ENCODE measurements at regions not wholly inside any gene's neighbourhood (a gene's known extent, or its start where the extent isn't known, plus 50 kb on each side); places are given as distances from the start of the nearest gene placed in this dataset.

DNA sequence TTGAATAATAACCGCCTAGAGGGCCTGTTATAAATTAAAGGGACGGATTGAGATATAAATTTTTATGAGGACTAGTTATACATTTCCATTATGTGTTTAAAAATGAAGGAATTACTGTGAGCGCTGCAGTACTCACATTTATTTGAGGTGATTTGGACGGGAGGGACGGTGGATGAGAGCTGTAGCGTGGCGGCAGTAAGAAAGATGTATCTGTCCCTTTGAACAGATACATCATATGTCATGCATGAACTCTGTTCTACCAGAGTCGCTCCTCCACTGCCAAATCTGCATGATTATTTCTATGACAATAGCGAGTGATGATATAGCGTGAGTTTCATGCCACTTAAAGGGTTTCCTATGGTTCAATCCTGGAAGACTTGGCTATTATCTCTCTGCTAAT is 538.8 kb downstream of the MCTP2 start:
- DNase-seq, result no peak

DNA sequence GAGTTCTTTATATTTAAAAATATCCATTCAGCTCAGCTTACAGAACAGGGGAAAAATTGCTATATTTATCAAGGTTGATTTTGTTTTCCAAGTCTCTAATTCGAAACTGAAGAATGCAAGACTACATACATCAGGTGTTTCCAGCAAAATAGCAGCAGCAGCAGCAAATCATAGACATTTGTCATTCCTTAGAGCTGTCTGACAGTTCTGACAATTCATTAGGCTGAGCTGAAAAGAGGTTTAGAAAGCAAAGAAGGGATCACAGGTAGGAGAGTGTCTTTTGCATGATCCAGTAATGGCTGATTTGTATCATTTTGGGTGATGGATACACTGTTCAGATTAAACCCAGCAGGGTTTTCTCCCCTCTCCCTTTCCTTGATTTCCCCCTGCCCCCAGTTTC is 545.7 kb downstream of the MCTP2 start:
- DNase-seq, result no peak

DNA sequence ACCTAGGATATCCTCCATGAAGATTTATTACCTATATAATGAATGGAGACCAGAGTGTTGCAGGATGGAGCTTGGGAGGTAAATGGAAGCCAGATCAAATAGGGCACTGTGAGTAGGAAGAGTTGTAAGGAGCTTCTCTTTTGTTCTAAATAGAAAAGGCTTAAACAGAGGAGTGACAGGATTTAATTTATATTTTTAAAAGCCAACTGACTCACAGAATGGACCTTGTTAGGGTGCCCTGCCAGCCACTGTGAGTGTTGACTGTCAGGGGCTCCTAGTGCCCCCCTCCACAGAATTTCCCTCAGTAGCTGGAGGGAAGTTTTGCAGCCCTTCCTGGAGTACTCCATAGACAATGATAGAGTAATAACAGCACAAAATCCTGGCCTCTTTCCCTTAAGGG is 547.5 kb downstream of the MCTP2 start:
- no peak for DNase-seq

DNA sequence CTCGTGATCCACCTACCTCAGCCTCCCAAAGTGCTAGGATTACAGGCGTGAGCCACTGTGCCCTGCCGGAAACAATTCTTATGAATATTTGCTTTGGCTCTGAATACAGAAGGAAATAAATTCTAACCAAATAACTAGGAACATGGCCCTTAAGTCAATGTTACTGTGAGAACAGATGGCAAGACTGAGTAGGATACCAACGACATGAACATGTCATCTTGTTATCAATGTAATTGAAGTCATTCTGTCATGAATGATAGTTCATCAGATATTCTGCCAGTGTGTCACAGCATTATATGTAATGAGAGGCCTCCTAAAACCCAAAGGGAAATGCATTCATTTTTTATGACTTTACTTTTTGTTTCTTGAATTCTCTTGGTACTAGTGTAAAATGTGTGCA is 548.8 kb downstream of the MCTP2 start:
- DNase-seq, result no peak

DNA sequence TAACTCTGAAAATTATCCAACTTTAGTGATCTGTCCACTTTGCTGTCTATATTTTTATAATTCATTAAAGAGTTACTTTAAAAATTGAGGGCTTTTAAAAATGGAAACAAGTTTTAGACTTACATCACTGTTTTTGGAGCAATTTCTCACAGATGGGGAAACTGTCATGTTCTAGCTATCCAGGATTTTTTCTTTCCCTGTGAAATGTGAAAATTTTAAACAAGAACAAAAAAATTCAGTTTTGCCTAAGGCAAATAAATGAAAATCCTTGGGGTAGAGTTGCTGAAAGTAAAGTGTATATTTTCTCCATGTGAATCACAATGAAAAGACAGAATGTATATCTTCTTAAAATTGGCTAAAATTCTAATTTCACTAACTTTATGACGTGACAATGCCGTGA is 553.7 kb downstream of the MCTP2 start:
- DNase-seq, result no peak

DNA sequence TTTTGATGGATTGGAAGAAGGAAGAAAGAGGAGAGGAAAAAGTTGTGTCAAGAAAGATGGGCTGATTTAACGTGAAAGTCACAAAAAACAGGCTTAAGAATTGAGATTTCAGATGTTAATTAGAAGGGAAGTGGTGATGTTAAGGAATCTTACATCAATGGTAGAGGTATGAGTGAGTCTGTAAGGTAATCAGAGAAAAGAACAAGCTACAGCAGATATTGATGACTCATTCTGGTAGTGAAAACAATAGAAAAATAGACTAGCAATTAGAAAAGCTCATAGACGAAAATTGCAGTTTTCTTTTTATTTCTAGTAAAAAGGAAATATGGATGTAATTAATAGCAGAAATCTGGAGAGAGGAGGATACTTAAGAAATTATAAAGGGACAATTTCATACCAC is 559.6 kb downstream of the MCTP2 start:
- DNase-seq, result no peak

DNA sequence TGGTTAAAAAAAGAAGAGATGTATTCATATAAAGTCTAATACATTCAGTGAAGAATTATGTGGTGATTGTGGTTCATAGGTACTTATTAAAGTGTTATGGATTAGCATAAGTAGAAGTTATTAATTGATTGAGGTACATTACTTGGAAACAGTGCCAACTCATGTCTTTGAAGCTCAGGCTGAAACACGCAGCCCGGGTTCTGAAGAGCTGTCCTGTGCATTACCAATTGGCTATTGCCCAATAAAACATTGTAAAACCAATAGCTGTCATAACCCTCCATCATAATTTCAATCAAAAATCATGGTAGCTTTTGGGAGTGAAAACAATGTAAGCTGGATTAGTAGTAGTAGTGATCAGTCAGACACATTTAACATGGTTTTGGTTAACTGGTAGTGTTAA is 560.1 kb downstream of the MCTP2 start:
- DNase-seq, result no peak

DNA sequence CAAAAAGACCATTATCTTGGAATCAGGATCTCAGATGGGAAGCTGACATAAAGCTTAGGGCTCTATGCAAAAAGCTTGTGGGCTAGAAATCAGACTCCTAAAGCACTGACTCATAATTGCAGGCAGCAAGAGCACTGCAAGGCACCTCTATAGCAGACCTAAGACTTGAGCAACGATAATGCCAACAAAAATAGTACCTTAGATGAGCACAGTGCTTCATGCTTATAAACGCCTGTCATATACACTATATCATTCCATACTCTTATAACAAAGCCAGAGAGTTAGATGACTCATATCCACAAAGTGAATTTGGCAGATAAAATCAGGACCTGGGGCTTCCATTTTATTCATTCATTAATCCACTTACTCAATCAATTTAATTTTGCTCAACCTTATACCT is 560.8 kb downstream of the MCTP2 start:
- peak; percentile 57 for DNase-seq

DNA sequence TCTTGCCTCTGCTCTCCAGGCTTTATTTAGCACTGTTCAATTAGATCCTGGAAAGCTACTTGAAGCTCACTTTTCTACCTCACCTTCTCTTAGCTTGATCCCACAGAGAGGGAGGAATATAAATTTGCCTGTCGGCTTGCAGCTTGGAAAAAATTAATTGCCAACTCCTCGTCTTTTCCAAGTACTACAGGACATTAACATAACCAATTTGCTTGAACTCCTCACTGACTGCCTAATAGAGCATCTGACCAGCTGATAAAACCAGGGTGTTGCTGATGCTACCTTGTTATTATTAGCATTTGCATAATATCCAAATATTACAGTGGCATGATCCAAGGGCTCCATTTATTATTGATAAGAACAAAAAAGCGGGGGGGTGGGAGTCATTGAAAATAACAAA is 561.8 kb downstream of the MCTP2 start:
- DNase-seq, result no peak

DNA sequence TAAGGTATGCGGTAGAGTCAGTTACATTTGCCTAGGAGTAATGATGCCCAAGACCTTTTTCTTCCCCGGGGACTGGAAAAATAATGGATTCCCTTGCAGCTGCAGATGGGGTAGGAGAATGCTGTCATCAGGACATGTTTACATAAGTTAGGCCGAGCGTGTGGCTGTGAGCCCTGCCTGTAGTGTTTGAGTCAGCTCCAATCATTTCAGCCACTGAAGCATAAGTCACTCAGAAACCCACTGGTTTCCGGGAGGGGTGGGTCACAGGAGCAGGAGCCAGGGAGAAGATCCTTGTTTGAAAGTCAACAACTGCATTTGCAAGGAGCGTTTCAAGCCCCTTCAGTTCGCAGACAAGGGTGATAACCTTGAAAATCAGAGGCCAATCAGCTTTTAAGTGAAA is 562.3 kb downstream of the MCTP2 start:
- DNase-seq, result peak; percentile 4

DNA sequence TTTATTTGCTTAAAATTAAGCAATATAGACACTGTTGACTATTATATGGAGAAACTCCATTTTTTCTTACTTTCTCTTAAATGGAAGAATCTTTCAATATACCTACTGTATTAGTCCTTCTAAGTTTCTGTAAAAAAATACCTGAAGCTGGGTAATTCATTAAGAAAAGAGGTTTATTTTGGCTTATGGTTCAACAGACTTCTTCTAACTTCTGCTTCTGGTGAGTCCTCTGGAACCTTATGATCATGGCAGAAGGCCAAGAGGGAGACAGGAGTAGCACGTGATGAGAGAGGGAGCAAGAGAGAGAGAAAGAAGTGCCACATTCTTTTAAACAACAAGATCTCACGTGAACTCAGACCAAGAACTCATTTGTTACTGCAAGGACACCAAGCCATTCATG is 573.3 kb downstream of the MCTP2 start:
- DNase-seq, result no peak

DNA sequence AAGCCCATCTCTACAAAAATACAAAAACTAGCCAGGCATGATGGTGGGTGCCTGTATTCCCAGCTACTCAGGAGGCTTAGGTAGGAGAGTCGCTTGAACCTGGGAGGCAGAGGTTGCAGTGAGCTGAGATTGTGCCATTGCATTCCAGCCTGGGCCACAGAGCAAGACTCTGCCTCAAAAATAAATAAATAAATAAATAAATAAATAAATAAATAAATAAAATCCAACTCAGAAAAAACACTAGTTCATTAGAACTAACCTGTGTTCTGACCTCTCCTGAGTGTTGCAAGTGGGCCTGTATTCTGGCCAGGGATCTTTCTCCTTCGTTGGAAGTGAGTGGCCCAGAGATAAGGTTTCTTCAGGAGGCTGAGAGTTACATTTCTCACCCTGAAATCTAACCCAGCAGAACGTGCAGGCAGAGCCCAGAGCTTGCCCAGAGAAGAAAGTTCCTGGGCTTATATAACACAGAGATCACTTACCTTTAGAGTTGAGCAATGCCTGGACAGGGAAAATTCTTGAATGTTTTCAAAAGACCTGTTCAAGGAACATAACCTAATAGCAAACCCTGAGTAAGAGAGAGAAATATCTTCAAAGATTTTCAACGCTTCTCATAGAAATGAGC is 583.9 kb downstream of the MCTP2 start:
- DNase-seq, result no peak

DNA sequence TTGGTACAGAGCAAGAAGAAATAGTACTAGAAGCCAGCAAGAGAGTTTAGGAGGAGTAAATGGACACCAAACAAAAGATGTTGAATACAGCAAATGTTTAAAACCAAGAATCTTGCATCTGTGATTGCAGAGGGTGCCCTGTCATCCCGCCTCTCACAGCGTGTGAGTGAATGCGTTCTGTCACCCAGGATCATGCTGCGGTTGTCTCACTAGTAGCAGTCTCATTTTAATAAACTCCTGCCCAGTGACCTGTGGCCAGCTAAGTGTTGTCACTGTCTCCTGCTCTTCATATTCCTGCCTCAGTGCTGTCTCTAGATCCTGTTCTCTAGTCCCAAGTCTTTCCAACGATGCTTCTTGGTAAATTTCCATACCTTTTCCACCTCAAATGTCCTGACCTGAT is 584.6 kb downstream of the MCTP2 start:
- no peak for DNase-seq

DNA sequence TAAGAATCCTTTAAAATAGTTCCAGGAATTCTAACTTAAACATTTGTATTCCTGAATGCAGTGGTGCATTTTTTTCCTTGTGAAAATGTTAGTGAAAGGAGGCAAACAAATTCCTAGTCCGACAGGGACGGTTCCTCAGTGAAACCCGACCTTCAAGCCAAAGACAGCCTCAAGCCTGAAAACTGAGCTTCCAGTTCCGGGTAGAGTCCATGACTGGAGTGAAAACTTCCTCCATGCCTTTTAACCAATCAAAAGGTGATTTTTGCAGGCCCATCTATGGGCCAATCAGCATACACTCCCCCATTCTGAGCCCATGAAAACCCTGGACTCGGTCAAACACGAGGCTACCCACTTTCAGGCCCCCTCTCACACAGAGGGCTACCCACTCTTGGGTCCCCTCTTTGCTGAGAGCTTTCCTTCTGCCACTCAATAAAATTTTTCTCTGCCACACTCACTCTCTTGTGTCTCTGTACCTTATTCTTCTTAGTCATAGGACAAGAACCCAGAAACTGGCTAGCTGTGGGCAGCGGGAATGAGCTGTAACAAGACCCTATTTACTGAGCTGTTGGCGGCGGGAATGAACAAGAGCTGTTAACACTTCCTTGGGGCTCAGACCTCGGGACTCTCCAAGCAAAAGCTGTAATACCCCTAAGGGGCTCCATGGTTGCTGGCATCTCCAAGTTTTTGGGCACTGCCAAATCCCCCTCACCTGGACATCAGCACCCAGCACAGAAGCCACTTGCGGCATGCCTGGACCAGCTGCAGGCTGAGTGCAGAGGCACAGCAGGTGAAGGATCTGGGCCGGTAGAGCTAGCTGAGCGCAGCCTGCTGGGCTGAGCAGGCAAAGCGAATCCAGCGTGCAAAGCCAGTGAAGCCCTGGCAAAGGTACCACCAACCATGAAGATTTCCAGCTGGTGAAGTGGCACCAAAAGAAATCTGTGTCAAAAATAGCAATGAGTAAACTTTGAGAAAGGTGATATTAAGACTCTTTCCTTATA is 598.8 kb downstream of the MCTP2 start:
- DNase-seq, result no peak

DNA sequence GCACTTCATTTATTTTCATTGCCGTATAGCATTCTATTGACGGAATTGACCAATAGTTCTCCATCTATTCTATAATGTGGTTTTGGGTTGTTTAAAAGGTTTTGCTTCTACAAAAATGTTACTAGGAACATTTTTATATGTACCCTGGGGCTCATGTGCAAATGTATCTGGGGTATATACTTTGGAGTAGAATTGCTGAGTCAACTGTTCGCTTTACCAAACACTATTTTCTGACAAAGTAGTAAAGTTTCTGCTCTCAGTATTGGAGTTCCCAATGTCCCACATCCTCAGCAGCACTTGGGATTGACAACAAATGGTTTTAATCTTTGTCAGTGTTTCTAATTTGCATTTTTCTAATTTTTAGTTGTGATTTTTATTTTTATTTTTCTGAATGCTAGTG is 602.6 kb downstream of the MCTP2 start:
- no peak for DNase-seq

DNA sequence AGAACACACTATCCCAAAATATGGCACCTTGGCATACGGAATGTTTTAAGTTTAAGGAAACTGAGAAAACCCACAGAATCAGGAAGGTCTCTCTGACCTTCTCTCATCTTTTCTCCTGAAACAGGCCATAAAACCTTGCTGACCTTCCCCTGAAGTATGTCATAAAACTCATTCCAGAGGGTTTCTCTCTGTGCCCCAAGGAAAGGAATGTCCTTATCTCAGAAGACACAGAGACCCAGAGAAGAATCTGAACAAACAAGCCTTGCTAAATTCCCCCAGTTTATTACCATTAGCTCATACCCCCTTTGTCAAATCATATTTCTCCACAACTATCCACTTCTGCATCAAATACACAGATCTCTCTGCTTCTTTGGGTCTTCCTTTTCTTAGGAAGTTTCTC is 603.1 kb downstream of the MCTP2 start:
- no peak for DNase-seq

DNA sequence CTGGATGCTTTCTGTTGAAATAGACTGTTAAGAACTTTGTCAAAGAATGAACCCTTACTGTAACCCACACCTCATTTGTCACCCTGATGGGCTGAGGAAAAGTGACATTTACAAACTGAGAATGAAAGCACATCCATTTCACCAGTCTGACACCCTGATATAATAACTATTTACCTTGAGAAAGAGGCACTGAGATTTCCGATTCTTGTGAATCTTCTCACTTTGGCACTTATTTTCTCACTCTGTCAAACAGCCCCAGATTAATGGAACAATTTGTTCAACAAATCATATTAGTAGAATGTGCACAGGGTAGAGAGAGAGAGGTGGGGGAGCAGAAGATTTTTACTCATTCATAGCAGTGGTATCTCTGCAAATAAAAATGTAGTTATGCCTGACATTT is 606.9 kb downstream of the MCTP2 start:
- DNase-seq, result no peak

DNA sequence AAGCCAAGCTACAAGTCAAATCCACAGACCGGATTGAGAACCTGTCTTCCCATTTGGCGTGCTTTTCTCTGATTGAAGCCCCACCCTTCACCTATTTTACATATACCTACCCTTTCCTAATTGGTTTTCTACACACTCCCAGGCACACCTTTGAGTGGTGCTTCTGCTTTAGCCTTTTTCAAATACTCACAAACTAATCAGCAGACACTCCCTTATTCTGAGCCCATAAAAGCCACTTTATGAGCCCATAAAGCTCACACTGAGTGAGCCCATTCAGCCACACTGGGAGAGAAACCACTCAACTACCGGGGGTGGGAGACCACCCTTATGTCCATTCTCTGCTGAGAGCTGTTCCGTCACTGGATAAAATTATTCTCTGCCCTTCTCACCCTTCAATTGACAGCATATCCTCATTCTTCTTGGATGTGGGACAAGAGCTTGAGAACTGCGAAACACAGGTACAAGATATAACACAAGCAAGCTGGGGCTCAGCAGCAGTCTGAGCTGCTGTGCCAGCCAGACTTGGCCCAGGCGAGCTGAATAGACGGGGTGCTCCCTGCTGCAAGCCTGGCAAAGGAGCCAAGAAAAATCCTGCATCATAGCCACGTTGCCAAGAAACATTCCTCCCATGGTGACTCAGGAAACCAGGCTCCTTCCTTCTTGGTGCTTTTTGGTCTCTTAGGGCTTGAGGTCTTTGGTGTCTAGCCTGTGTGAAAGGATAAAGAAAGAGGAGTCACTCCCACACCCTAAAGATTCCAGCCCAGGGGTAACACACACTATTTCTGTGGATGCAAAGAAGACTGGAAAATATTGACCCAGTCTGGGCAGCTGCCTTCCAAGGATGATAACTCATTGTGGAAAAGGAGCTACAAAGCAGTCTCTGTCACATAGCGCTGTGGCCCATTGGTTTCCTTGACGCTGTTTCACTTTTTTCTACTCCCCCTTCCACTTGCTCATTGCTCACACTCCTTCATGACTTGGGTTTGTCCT is 609.7 kb downstream of the MCTP2 start:
- DNase-seq, result peak; percentile 46

DNA sequence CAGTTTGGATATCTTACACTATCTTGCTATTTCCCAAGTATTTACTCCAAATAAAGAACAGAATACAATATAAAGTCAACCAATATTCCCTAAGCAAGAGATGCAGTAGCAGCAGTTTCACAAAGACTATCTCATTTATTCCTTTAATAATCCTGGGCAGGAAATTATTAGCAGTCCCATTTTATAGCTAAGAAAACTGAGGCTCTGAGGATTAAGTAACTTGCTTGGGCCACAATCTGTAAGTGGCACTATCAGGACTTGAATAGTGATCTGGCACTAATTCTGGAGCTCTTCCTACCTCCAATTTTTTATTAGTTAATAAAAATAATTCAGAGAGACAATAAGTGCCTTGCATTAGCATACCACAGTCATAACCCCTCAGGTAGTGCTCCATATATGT is 611.7 kb downstream of the MCTP2 start:
- no peak for DNase-seq

DNA sequence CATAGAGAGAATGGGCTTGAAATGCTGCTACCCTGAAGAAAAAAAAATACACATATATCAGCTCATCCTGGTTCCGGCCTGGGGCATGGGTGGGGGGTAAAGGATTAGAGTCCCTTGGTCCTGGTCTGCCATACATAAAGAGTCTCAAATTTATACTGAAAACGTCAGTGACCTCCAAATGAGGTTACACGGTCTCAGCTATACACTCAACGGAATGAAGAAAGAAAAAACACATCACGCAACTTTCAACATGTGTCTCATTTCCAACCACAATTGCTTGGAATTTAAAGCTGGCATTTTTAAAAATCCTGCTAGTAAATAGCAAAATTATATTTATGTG is 612.8 kb downstream of the MCTP2 start:
- no peak for DNase-seq

DNA sequence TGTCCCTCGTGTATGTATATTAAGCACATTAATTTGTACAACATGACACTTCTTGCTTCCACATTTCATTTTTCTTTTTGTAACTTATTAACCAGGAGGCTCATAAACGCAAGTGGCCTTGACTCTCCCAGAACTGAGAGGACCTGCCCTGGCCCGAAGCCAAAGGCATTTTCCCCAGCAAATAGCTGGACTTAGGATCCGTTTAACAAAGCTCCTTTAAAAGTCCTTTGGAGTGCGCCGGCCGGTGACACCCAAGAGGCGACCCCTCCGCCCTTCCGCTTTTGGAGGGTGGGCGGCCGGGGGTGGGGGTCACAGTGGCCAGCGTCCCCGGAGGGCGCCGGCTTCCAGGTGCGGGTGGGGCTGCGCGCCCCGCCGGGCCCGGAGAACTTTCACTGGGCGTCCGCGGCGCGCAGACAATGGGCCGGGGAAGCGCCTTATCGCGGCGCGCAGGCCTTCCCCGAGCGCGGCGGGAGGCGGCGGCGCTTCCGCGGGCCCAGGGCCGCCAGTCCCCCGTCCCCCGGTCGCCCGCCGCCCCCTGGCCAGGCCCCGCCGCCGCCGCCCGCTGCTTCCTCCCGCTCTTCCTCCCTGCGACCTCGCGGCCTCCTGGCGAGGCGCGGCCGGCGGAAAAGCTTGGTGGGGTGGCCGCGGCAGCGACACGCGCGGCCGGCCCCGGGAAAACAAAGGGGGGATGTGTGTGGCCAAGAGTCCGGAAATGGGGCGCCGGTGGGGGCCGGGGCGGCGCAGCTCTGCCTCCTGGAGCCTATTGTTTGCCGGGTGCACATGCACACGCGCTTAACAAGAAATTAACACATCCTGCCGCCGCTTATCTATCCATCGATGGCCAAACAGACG is 613.4 kb downstream of the MCTP2 start:
- DNase-seq, result peak; percentile 17

DNA sequence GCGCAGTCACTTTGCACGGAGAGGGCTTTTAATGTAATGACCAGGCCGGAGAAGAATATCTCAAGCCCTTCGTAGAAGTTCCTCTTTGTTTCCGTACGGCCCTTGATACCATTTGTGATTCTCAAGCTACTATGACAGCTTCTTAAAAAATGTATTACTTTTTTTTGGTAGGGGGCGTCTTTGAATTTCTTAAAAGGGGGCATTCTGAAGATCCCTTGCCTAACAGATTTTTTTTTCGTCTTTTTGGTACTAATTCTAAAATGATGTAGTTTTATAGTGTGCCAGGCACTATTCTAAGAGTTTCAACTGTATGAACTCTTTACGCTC is 614.0 kb downstream of the MCTP2 start:
- DNase-seq, result no peak

DNA sequence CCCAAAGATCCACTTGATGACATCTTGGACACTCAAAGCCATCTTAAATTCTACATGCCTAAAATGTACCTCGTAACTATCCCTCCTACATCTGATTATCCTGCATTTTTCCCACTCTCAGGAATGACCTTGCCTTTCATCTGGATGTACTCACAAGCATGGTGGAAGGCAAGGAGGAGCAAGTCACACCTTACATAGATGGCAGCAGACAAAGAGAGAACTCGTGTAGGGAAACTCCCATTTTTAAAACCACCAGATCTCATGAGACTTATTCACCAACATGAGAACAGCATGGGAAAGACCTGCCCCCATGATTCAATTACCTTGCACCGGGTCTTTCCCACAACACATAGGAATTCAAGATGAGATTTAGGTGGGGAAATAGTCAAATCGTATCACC is 616.0 kb downstream of the MCTP2 start:
- no peak for DNase-seq
